ENCODE measurements at regions not wholly inside any gene's neighbourhood (a gene's known extent, or its start where the extent isn't known, plus 50 kb on each side); places are given as distances from the start of the nearest gene placed in this dataset.

- TF ChIP-seq CTCF (IDR thresholded peaks at IDR 0.05) (no peak), EZH2 (IDR thresholded peaks at IDR 0.05) (no peak)
Measured at GRCh38 chr7:36083626-36084380, 69.3 kb upstream of the EEPD1 start.

Data from neural progenitor cell (in vitro differentiated cells).